ENCODE measurements at regions not wholly inside any gene's neighbourhood (a gene's known extent, or its start where the extent isn't known, plus 50 kb on each side); places are given as distances from the start of the nearest gene placed in this dataset.

GRCh38 chr6:44662461-44663121, 275.1 kb downstream of the CDC5L start:
- no peak for DNase-seq (ENCODE audit: low spot score)

GRCh38 chr6:44663860-44664634, 276.5 kb downstream of the CDC5L start:
- no peak for DNase-seq (ENCODE audit: low spot score)

DNA sequence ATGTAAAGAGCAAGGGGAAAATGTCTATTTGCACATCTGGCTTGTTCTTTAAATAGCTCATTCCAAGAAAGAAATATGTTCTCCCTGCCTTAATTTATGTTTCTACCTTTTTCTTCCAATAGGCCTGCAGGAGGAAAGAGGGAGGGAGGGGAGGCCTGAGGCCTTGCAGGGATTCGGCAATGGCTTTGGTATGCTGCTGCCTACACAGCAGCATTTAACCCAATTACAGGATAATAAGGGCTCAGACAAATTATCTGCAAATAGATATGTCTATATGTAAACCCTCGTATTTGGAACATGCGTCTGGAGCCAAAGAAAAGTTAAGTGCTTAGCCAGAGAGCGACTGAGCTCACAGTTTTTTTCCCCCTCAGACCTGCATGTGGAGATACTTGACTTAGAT, 277.2 kb downstream of the CDC5L start:
- no peak for DNase-seq (ENCODE audit: low spot score)

DNA sequence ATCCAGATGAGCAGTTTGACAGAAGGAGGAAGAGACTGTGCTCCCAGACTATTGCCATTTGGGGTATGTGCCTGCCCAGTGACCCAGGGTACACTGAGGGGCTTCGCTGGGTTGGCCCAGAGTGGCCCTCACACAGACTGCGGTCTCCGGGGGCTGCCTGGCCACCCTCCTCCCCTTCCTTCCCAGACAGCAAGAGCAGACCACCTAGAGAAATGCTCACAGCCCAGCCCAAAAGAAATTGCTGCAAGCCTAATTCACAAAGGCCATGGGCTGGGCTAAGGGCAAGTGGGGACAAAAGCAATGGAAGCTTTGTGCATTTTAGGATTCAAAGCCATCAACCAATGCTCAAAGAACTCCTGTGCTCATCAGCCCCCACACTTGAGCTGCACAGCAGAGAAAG, 277.6 kb downstream of the CDC5L start:
- DNase-seq (ENCODE audit: low spot score) = no peak

DNA sequence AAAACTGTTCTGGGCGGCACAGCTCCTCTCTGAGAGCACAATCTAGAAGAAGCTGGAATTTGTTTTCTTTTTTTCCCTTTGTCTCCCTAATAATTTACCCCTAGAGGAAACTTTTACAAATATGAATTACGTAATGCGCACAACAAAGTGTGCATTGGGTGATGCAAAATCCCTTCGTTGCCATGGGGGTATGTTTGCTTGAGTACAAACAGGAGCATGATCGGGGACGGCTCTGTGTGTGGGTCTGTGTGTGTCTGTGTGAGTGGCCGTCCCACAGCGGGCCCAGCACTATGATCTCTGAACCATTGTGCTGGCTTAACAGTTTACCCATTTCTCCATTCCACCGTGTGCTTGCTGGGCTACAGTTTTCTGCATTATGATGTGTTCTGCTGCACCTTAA, 278.2 kb downstream of the CDC5L start:
- DNase-seq (ENCODE audit: low spot score) = no peak

DNA sequence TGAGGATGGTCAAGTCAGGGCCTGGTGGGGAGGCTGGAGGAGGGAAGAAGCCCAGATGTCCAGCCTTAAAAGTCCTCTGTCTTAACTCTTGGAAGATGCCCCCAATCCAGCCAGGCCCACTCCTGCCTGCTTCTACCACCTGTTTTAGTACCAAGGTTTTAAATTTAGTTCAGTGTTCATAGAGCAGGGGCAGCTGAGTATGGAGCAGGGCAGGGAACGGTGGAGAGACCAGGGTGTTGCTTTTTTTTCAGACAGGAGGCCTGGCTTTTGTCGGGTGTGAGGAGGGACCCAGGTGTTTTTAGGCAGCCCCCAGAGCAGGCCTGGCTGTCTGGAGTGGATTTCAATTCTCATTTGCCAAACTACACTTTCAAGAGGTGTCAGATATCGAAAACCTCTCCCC, 278.8 kb downstream of the CDC5L start:
- no peak for DNase-seq (ENCODE audit: low spot score)

- no peak for DNase-seq (ENCODE audit: low spot score)
Measured at GRCh38 chr6:44667226-44667625, 279.7 kb downstream of the CDC5L start.

DNA sequence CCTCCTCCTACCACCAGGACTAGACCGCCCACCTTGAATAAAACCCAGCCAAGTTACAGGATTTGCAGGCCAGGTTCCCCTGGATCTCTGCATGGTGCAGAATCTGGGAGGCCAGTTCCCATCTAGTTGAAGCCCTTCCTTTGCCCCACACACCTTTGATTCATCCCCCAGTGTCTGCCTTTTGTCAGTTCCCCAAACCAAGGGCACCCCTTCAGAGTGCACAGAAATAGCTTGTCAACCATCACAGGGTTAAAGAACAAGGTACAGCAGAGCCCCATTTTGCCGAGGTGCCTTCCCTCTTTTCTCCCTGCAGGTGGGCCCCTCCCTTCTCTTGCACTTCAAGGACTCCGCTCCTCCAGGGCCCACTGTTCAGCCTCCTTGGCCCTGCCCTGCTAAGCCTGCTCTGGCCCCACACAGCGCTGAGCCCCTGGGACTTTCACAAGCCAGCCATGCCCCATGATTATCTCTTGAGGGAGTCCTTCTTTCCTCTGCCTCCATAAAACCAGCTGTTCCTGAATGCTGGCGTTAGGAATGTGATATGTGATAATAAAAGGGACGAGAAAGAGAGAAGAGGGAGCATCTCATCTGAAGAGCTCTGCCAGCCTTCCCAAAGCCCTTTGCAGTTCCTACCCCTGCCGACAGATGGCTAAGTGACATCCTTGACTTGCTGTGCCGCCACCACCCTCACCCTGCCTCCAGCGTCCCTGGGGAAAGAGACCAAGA, 280.3 kb downstream of the CDC5L start:
- DNase-seq (ENCODE audit: low spot score) = no peak

- no peak for DNase-seq (ENCODE audit: low spot score)
Measured at GRCh38 chr6:44668391-44668930, 281.0 kb downstream of the CDC5L start.

DNA sequence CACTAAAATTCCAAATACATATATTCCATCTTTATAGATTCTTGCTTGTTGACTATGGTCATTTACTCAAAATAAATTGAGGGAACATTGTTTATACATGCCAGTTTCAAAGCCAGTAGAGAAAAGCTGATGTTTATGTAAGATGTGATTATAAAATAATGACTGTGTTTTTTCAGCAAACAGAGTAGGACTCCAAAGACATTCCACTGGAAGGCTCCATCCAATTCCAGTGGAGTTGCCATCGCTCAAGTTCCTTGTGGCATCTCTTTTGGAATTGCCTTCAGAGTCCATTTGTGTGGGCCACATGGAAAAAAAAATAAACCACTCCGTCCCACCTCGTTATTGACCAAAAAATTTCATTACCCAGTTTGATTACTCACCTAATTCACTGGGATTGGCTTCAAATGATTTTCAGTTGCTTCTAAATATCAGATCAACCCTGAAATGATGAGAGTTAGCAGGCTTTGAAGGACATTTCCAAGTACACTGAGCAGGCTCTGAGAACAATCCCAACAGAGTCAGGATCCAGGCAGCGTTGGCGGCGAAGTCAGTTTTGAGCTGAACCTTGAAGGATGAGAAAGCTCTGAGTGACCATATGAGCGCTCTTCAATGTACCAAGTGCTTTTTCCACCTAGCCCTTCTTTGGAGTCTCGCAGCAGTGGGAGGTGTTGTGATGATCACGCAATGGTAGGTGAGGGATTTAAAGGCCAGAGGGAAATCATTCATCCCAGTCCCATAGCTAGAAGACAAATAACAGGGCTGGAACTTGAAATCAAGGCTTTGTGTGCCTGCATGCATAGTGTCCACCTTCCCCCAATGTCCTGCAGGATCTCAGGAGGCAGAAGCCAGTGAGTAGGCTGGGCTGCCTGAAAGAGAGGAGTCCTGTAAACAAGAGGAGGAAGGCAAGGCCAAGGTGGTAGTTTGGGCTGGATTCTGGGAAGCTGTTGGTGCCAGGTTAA, 281.7 kb downstream of the CDC5L start:
- no peak for DNase-seq (ENCODE audit: low spot score)

DNA sequence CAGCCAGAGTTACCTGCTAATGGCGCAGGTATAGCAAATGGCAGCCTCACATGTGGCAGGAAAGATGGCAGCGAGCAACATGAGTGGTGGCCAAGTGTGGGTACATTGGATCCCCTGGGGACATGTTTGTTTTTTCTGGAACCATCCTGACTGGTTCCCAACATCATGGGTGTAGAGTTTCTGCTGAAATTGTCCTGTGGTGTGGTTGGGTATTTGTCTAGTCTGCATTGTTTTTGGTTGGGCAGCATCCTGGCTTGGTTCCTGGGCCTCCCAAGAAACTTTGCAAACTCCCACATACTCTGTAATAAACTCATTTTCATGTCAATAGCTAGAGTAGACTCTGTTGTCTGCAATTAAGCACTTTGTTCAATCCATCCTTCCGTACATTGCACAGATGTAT, 282.6 kb downstream of the CDC5L start:
- DNase-seq (ENCODE audit: low spot score) = no peak

DNA sequence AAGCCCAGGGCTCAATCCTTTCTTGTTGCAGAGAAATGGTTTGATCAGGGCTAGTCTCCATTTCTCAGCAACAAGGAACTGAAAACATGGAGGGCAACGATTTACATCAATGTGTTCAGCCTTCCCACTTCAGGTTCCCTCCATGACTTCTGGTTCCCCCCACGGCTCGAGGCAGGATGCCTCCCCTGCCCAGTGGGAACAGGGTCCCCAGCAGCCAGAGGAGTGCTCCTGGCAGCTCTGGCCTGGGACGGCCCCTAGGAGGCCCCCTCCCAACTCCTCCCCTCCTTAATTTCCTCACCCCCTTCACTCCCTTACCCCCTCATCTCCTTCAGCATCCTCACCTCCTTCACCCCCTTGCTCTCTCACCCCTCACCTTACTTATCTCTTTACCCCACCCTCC, 283.8 kb downstream of the CDC5L start:
- DNase-seq (ENCODE audit: low spot score) = no peak

- no peak for DNase-seq (ENCODE audit: low spot score)
Measured at GRCh38 chr6:44672086-44672485, 284.6 kb downstream of the CDC5L start.

GRCh38 chr6:44672841-44673240, 285.3 kb downstream of the CDC5L start:
- DNase-seq (ENCODE audit: low spot score) = no peak

- DNase-seq (ENCODE audit: low spot score) = no peak
Measured at GRCh38 chr6:44674226-44675155, 287.0 kb downstream of the CDC5L start.

GRCh38 chr6:44675449-44675848, 287.9 kb downstream of the CDC5L start:
- no peak for DNase-seq (ENCODE audit: low spot score)

- no peak for DNase-seq (ENCODE audit: low spot score)
Measured at GRCh38 chr6:44676246-44676790, 288.8 kb downstream of the CDC5L start.

DNA sequence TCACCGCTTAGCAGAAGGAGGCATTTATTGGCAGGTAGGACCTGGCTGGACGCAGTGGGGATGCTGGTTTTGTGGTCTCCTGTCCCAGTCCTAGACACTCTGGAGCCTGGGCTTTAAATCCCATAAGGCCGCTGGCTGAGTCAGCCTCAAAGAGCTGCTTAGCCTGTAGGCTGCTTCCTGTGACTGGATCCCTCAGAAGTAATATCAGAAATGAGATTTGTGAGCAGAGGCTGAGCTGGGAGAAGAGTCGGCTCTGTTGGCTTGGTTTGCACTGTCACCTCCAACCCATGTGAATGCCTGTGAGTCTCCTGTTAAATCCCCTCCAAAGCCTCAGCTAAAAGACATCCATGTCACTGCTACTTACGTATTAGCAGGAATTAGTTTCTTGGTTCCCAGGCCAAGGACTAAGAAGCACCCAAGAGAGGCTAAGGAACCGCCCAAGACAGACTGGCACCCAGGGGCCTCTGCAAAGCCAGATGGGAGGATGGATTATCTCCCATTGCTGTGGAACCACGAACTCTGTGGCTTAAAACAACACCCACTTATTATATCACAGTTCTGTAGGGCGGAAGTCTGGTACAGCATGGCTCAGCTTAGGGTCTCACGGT, 289.4 kb downstream of the CDC5L start:
- no peak for DNase-seq (ENCODE audit: low spot score)

DNA sequence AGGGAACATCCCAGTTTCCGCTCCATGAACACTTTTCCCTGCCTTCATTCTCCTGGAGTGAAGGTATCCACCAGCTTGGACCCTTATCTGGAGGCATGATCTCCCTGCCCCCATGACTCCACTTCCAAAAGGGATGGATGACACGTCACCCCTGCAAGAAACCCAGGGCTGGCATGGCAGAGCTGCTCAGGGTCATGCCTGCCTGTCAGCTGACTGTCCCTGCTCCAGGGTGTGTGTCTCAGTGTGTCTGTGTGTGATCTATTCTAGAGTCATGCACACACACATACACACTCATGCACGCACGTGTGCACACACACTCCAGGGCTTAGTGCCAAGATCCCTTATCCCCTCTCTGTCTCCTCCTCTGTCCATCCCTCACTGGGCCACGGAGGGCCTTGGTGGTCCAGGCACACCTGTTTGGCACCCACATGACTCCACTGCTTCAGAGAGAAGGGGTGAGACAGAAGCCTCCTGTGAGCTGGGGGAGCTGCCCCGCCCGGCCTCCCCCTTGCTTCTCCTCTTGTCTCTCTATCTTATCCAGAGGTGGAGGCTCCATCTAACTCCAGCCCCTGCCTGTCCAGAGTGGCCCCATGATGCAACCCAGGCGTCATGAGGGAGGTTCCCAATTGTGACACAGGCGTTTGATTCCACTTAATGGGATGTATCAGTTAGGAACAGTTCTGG, 290.9 kb downstream of the CDC5L start:
- no peak for DNase-seq (ENCODE audit: low spot score)
